Activated CD8-positive, alpha-beta T cell treated with anti-CD3 and anti-CD28 coated beads for 36 hours (primary cell): ENCODE measurements at regions not wholly inside any gene's neighbourhood (a gene's known extent, or its start where the extent isn't known, plus 50 kb on each side); places are given as distances from the start of the nearest gene placed in this dataset.

ENCODE experiments used
- ATAC-seq: fragments of 200-7000 bp; cut with Tn5 transposase; one replicate; pipeline ENCODE4 v1.10.0; 2021; ENCODE audit warnings: mild to moderate bottlenecking, moderate library complexity
- CTCF ChIA-PET: fragments of 350-600 bp; sonication (Branson Sonifier 250); formaldehyde crosslinking; loops from one replicate; lab custom pipeline; 2021; ENCODE audit warnings: antibody characterized with exemption; lab: Charles Lee
- POLR2A ChIA-PET: fragments of 350-600 bp; sonication (Branson Sonifier 250); formaldehyde crosslinking; loops from one replicate; lab custom pipeline; 2021; ENCODE audit warnings: antibody characterized with exemption; lab: Charles Lee
- DNase-seq: peaks from one replicate; pipeline ENCODE4 v3.0.0-alpha.2; 2020
- H3K27ac Mint-ChIP-seq: one replicate; pipeline ENCODE4 v1.8.0; 2021; ENCODE audit warnings: mild to moderate bottlenecking, mixed read lengths
- H3K27me3 Mint-ChIP-seq: one replicate; pipeline ENCODE4 v1.8.0; 2021; ENCODE audit warnings: mixed read lengths
- H3K36me3 Mint-ChIP-seq: one replicate; pipeline ENCODE4 v1.8.0; 2021; ENCODE audit warnings: low read depth, mixed read lengths
- H3K4me1 Mint-ChIP-seq: one replicate; pipeline ENCODE4 v1.8.0; 2021; ENCODE audit warnings: low read depth, mixed read lengths
- H3K4me3 Mint-ChIP-seq: one replicate; pipeline ENCODE4 v1.8.0; 2021; ENCODE audit warnings: mild to moderate bottlenecking, moderate library complexity, mixed read lengths
- H3K9me3 Mint-ChIP-seq: one replicate; pipeline ENCODE4 v1.8.0; 2021; ENCODE audit warnings: mixed read lengths
- intact Hi-C: fragments of 100-400 bp; cut with micrococcal nuclease; formaldehyde crosslinking; loops from one replicate; pipeline ENCODE4 v1.10.0; 2022
- TF ChIP-seq, protein P1 (sequence below): fragments of 200-600 bp; IDR thresholded peaks from one replicate; pipeline ENCODE4 v1.8.0; 2022; ENCODE audit warnings: antibody characterized with exemption, mild to moderate bottlenecking

DNA sequence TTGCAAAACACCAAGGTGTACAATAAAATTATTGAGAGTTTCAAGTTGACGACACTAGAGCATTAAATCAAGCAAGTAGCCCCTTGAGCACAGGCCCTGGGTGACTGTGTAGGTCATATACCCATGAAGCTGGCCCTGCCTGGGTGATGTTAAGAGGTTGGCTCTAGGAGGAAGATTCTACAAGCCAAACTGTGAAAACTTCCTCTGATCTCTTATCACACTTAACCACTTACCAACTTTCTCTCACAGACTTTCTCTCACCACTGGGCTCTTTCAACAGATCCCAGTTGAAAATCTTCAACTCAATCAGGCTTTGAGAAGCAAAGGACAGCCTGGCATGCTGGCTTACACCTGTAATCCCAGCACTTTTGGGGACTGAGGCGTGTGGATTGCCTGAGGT lies 186.9 kb upstream of the BTG1 start:
- no peaks in the 10 kb centered on the region for H3K9me3 Mint-ChIP-seq
- H3K36me3 Mint-ChIP-seq: no peaks in the 10 kb centered on the region
- no peak for DNase-seq
- H3K27ac Mint-ChIP-seq: no peak overlapping the region
- ChIA-PET CTCF (no interaction called here), POLR2A (interaction anchor here (1.5 kb wide), 1 partner anchor 187 kb away, joined by 3 read pairs; the partner anchor contains the start of gene BTG1)
- no peaks in the 10 kb centered on the region for H3K27me3 Mint-ChIP-seq
- peaks cover 25% of the 10 kb centered on the region for H3K4me1 Mint-ChIP-seq
- H3K4me3 Mint-ChIP-seq: no peak overlapping the region
- TF ChIP-seq, protein P1, sequence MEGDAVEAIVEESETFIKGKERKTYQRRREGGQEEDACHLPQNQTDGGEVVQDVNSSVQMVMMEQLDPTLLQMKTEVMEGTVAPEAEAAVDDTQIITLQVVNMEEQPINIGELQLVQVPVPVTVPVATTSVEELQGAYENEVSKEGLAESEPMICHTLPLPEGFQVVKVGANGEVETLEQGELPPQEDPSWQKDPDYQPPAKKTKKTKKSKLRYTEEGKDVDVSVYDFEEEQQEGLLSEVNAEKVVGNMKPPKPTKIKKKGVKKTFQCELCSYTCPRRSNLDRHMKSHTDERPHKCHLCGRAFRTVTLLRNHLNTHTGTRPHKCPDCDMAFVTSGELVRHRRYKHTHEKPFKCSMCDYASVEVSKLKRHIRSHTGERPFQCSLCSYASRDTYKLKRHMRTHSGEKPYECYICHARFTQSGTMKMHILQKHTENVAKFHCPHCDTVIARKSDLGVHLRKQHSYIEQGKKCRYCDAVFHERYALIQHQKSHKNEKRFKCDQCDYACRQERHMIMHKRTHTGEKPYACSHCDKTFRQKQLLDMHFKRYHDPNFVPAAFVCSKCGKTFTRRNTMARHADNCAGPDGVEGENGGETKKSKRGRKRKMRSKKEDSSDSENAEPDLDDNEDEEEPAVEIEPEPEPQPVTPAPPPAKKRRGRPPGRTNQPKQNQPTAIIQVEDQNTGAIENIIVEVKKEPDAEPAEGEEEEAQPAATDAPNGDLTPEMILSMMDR: no peak
- intact Hi-C loops: no loop called here
- ATAC-seq: no peak

DNA sequence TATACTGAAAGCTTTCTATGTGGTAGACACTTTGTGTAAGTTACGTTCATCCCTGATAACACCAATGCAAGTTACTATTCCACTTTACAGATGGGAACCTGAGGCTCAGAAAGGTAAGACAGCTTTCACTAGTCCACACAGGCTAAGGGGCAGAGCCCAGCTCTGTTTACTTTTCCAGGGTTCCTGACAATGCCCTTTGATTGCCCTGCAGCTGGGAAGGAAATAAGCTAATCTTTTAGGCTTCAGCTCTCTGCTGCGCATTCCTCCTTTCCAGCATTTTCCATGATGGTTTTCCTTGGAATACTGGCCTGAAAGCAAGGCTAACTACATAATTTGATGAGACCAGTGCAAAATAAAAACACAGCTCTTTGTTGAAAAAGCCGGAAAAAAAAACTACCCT lies 185.7 kb upstream of the BTG1 start:
- Mint-ChIP-seq H3K4me3 (no peak overlapping the region), H3K4me1 (peaks cover 25% of the 10 kb centered on the region), H3K27me3 (no peaks in the 10 kb centered on the region), H3K36me3 (no peaks in the 10 kb centered on the region), H3K9me3 (no peaks in the 10 kb centered on the region), H3K27ac (no peak overlapping the region)
- ChIA-PET POLR2A (no interaction called here), CTCF (interaction anchor here (1.1 kb wide), 1 partner anchor 520 kb away, joined by 3 read pairs; no protein-coding TSS in a partner anchor)
- TF ChIP-seq, protein P1: no peak
- ATAC-seq (no peak), DNase-seq (no peak)
- intact Hi-C loops: no loop called here

DNA sequence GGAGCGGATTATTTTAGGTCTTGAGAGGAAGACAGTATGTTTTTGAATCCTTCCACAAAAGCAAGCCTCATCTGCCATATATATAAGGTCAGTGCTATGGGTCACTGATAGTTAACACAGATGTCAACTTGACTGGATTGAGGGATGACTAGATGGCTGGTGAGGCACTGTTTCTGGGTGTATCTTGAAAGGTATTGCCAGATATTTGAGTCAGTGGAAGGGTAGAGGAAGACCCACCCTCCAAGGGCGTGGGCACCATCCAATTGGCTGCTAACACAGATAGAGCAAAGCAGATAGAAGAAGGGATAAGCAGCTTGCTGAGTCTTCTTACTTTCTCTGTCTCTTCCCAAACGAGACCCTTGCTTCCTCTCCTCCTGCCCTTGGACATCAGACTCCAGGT lies 185.0 kb upstream of the BTG1 start:
- peaks cover 25% of the 10 kb centered on the region for H3K4me1 Mint-ChIP-seq
- H3K27ac Mint-ChIP-seq: no peak overlapping the region
- no peak overlapping the region for H3K4me3 Mint-ChIP-seq
- H3K27me3 Mint-ChIP-seq: no peaks in the 10 kb centered on the region
- intact Hi-C loops: no loop called here
- ChIA-PET CTCF (interaction anchor here (1.1 kb wide), 1 partner anchor 519 kb away, joined by 3 read pairs; no protein-coding TSS in a partner anchor), POLR2A (no interaction called here)
- H3K36me3 Mint-ChIP-seq: no peaks in the 10 kb centered on the region
- DNase-seq: no peak
- TF ChIP-seq, protein P1: no peak
- H3K9me3 Mint-ChIP-seq: no peaks in the 10 kb centered on the region
- ATAC-seq: no peak

DNA sequence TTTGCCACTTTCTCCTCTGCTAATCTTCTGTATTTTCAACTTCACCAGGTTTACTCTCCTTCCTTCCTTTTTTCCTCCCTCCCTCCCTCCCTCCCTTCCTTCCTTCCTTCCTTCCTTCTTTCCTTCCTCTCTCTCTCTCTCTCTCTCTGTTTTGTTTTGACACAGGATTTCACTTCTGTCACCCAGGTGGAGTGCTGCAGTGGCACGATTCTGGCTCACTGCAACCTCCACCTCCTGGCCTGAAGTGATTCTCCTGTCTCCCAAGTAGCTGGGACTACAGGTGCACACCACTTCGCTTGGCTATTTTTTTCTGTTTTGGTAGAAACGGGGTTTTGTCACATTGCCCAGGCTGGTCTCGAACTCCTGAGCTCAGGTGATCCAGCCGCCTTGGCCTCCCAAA lies 181.2 kb upstream of the BTG1 start:
- DNase-seq (no peak), ATAC-seq (no peak)
- Mint-ChIP-seq H3K4me3 (no peak overlapping the region), H3K9me3 (peaks cover 5% of the 10 kb centered on the region), H3K36me3 (peaks cover 2% of the 10 kb centered on the region), H3K27ac (no peak overlapping the region), H3K27me3 (no peaks in the 10 kb centered on the region), H3K4me1 (peaks cover 8% of the 10 kb centered on the region)
- intact Hi-C loops: no loop called here
- POLR2A ChIA-PET: no interaction called here
- TF ChIP-seq, protein P1: no peak
- CTCF ChIA-PET: interaction anchor here (1.2 kb wide), 1 partner anchor 10 kb away, joined by 3 read pairs; no protein-coding TSS in a partner anchor

DNA sequence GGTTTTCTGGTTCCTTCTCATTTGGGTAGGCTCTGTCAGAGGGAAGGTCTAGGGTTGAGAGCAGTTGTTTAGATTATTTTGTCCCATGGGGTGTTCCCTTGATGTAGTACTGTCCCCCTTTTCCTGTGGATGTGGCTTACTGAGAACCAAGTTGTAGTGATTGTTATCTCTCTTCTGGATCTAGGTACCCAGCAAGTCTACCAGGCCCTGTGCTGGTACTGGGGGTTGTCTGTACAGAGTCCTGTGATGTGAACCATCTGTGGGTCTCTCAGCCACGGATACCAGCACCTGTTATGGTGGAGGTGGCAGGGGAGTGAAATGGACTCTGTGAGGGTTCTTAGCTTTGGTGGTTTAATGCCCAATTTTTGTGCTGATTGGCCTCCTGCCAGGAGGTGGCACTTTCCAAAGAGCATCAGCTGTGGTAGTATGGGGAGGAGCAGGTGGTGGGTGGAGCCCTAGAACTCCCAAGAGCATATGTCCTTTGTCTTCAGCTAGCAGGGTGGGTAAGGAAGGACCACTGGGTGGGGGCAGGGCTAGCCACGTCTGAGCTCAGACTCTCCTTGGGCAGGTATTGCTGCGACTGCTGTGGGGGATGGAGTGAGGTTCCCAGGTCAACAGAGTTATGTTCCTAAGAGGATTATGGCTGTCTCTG lies 179.3 kb upstream of the BTG1 start:
- Mint-ChIP-seq H3K9me3 (peaks cover 8% of the 10 kb centered on the region), H3K4me1 (peaks cover 7% of the 10 kb centered on the region), H3K27me3 (no peaks in the 10 kb centered on the region), H3K4me3 (no peak overlapping the region), H3K27ac (no peak overlapping the region), H3K36me3 (peaks cover 5% of the 10 kb centered on the region)
- ATAC-seq (no peak), DNase-seq (no peak)
- CTCF ChIA-PET: interaction anchor here (0.9 to 1.0 kb wide), 2 partner anchors 13 to 15 kb away, joined by 3 to 4 read pairs; no protein-coding TSS in a partner anchor
- POLR2A ChIA-PET: no interaction called here
- intact Hi-C loops: no loop called here
- TF ChIP-seq, protein P1: no peak
